ENCODE measurements at regions not wholly inside any gene's neighbourhood (a gene's known extent, or its start where the extent isn't known, plus 50 kb on each side); places are given as distances from the start of the nearest gene placed in this dataset.

- Histone ChIP-seq H3K9ac (ENCODE audit: extremely low read depth, low read length, poor library complexity, severe bottlenecking) (no peak overlapping the region), H3K36me3 (ENCODE audit: control insufficient read depth, insufficient read depth, low read length) (no peaks in the 10 kb centered on the region), H3K27ac (ENCODE audit: low read depth, low read length) (no peak overlapping the region), H3K4me3 (ENCODE audit: low read length) (no peak overlapping the region), H3K9me3 (ENCODE audit: control insufficient read depth, low read length) (no peaks in the 10 kb centered on the region), H3K27me3 (ENCODE audit: control insufficient read depth, insufficient read depth, low read length, poor library complexity, severe bottlenecking) (no peaks in the 10 kb centered on the region), H3K4me1 (ENCODE audit: control insufficient read depth, insufficient read depth, low read length) (no peaks in the 10 kb centered on the region)
- WGBS, 2 experiments (ENCODE audit: insufficient coverage in 1 of 2, insufficient read length in 1 of 2) = 90 to 91% methylated on average over 9 to 18 of the region's 18 CpGs
- Mint-ChIP-seq H3K36me3 (ENCODE audit: low read depth) (no peaks in the 10 kb centered on the region), H3K27ac (no peak overlapping the region), H3K4me3 (no peak overlapping the region), H3K27me3 (ENCODE audit: insufficient read depth) (no peaks in the 10 kb centered on the region), H3K4me1 (peaks cover 6% of the 10 kb centered on the region), H3K9me3 (no peaks in the 10 kb centered on the region)
- TF ChIP-seq CTCF (conservative IDR thresholded peaks at IDR 0.05) = no peak
- DNase-seq = no peak
These were observed 396.9 kb upstream of the MYT1L start for GRCh38 chr2:2727876-2728511.

- no peak for TF ChIP-seq CTCF (conservative IDR thresholded peaks at IDR 0.05)
- 90 to 100% methylated on average over 4 to 11 of the region's 11 CpGs for WGBS, 2 experiments (ENCODE audit: insufficient coverage in 1 of 2, insufficient read length in 1 of 2)
- H3K9me3 ChIP-seq (ENCODE audit: control insufficient read depth, low read length) = no peaks in the 10 kb centered on the region
- no peaks in the 10 kb centered on the region for H3K36me3 ChIP-seq (ENCODE audit: control insufficient read depth, insufficient read depth, low read length)
- no peak overlapping the region for H3K27ac ChIP-seq (ENCODE audit: low read depth, low read length)
- H3K4me1 ChIP-seq (ENCODE audit: control insufficient read depth, insufficient read depth, low read length) = no peaks in the 10 kb centered on the region
- Mint-ChIP-seq H3K4me3 (no peak overlapping the region), H3K36me3 (ENCODE audit: low read depth) (no peaks in the 10 kb centered on the region), H3K9me3 (no peaks in the 10 kb centered on the region), H3K27ac (no peak overlapping the region), H3K27me3 (ENCODE audit: insufficient read depth) (no peaks in the 10 kb centered on the region), H3K4me1 (peaks cover 6% of the 10 kb centered on the region)
- H3K4me3 ChIP-seq (ENCODE audit: low read length) = no peak overlapping the region
- H3K27me3 ChIP-seq (ENCODE audit: control insufficient read depth, insufficient read depth, low read length, poor library complexity, severe bottlenecking) = no peaks in the 10 kb centered on the region
- H3K9ac ChIP-seq (ENCODE audit: extremely low read depth, low read length, poor library complexity, severe bottlenecking) = no peak overlapping the region
- DNase-seq = no peak
These were observed 395.1 kb upstream of the MYT1L start for GRCh38 chr2:2726163-2726562.

GRCh38 chr2:2723064-2723463, 392.0 kb upstream of the MYT1L start:
- Mint-ChIP-seq H3K4me3 (no peak overlapping the region), H3K27ac (no peak overlapping the region), H3K36me3 (ENCODE audit: low read depth) (no peaks in the 10 kb centered on the region), H3K4me1 (peaks cover 4% of the 10 kb centered on the region), H3K27me3 (ENCODE audit: insufficient read depth) (no peaks in the 10 kb centered on the region), H3K9me3 (no peaks in the 10 kb centered on the region)
- no peaks in the 10 kb centered on the region for H3K9me3 ChIP-seq (ENCODE audit: control insufficient read depth, low read length)
- H3K27ac ChIP-seq (ENCODE audit: low read depth, low read length) = no peak overlapping the region
- no peak for TF ChIP-seq CTCF (conservative IDR thresholded peaks at IDR 0.05)
- no peak overlapping the region for H3K4me3 ChIP-seq (ENCODE audit: low read length)
- no peak for DNase-seq
- no peak overlapping the region for H3K9ac ChIP-seq (ENCODE audit: extremely low read depth, low read length, poor library complexity, severe bottlenecking)
- no peaks in the 10 kb centered on the region for H3K27me3 ChIP-seq (ENCODE audit: control insufficient read depth, insufficient read depth, low read length, poor library complexity, severe bottlenecking)
- 83 to 89% methylated on average over 1 to 3 of the region's 3 CpGs for WGBS, 2 experiments (ENCODE audit: insufficient coverage in 1 of 2, insufficient read length in 1 of 2)
- H3K4me1 ChIP-seq (ENCODE audit: control insufficient read depth, insufficient read depth, low read length) = no peaks in the 10 kb centered on the region
- no peaks in the 10 kb centered on the region for H3K36me3 ChIP-seq (ENCODE audit: control insufficient read depth, insufficient read depth, low read length)
